GM19023 (cell line): ENCODE measurements at regions not wholly inside any gene's neighbourhood (a gene's known extent, or its start where the extent isn't known, plus 50 kb on each side); places are given as distances from the start of the nearest gene placed in this dataset.
"Not testable (repeated sequence)": the region's sequence is repeated elsewhere in the genome, so short reads cannot be mapped to it uniquely, and the experiment has no call there.

ENCODE experiments used
- ATAC-seq: cut with Tn5 transposase; IDR thresholded peaks from one replicate; pipeline ENCODE4 v1.9.1; 2021; ENCODE audit warnings: mild to moderate bottlenecking, moderate library complexity; ENCODE audit not compliant: unreplicated experiment

DNA sequence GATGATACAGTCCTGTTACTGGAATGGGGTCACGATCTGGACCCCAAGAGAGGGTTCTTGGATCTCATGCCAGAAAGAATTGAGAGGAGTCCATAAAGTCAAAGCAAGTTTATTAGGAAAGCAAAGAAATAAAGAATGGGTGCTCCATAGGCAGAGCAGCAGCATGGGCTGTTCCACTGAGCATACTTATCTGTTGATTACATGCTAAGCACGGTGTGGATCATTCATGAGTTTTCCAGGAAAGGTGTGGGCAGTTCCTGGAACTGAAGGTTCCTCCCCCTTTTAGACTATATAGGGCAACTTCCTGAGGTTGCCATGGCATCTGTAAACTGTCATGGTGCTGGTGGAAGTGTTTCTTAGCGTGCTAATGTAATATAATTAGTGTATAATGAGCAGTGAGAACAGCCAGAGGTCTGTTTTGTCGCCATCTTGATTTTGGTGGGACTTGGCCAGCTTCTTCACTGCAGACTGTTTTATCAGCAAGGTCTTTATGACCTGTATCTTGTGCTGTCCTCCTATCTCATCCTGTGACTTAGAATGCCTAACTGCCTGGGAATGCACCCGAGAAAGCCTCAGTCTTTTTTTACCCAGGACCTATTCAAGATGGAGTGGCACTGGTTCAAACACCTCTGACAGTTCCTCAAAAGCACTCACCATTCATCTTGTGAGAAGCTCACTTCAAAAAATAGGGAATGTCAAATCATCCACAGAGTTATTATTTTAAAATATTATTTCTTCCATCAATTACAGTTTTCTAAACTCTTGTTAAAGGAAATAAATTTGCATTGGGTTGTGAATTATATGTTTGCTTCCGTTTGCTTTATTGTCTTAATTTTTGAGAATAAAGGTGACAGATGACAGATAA is 1358.8 kb upstream of the TMEM132C start:
- ATAC-seq: no peak

- ATAC-seq: no peak
These were observed 1358.2 kb upstream of the TMEM132C start for GRCh38 chr12:126908765-126909142.

DNA sequence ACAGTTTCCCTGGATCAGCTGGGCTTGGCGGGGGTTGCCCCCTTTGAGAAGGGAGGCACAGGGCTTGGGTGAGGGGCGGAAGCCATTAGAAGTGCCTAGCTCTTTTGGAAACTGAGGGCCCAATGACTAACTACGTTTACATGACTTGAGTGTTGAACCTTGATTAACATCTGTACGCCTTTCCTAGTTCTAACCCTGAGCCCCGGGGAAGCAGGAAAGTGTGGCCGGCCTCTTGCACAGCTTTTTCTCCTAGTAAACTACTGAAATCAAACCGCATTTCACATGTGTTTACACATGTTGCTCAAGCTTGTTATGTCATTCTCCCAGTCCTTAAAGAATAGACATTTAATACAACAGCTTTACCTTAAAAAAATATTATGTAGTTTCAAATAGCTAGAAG is 1356.4 kb upstream of the TMEM132C start:
- ATAC-seq: no peak

DNA sequence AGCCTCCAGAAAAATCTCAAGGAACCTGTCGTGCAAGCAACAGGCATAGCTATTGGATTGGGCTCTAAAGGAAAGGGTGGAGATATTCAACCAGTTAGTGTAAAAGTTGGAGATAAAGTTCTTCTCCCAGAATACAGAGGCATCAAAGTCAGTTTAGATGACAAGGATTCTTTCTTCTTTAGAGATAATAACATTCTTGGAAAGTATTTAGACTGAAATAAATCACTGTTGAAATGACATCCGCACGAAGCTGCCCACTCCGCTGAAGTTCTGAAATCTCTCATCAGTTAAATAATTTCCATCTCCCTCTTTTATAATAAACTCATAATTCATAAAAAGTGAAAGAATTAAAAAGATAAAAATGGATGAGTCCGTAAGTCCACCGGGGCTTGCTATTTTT is 1354.9 kb upstream of the TMEM132C start:
- no peak for ATAC-seq

- ATAC-seq: no peak
These were observed 1352.7 kb upstream of the TMEM132C start for GRCh38 chr12:126914170-126914793.

DNA sequence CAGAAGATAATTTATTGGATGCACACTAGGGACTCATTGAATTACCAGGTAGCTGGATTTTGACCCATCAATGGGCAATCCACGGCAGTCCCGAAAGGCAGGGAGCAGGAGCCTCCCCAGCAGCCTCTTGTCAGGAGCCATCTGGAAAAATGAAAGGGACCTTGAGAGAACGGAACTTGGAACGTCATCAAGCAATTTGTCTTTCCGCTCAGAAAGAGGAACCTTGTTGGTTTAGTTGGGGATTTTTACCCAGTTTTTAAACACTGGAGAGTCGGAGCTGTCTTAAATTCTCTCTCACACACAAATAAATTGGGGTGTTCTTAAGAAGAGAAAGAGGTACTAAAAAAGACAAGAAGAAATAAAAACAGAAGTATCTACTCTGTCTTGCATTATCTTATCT is 1351.7 kb upstream of the TMEM132C start:
- no peak for ATAC-seq

GRCh38 chr12:126926023-126926594 is 1340.9 kb upstream of the TMEM132C start:
- ATAC-seq: no peak

DNA sequence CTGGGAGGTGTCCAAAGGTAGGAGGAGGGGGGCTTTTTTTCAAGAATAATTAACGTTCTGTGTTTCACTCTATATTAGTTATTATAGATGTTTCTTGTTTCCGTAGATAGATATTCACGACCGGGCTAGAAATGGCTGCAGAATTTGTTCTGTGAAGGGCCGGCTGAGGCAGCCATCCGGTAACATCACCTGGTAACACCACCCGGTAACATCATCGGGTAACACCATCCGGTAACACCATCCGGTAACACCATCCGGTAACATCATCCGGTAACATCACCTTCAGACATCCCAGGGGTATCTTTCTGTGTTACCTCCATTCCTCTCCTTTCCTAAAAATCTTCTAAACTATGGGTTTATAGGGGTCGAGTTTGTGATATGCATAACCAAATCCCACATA is 1336.7 kb upstream of the TMEM132C start:
- no peak for ATAC-seq

- ATAC-seq: no peak
These were observed 1334.8 kb upstream of the TMEM132C start for GRCh38 chr12:126932156-126932555.

- ATAC-seq: no peak
These were observed 1331.5 kb upstream of the TMEM132C start for GRCh38 chr12:126935435-126935834.

DNA sequence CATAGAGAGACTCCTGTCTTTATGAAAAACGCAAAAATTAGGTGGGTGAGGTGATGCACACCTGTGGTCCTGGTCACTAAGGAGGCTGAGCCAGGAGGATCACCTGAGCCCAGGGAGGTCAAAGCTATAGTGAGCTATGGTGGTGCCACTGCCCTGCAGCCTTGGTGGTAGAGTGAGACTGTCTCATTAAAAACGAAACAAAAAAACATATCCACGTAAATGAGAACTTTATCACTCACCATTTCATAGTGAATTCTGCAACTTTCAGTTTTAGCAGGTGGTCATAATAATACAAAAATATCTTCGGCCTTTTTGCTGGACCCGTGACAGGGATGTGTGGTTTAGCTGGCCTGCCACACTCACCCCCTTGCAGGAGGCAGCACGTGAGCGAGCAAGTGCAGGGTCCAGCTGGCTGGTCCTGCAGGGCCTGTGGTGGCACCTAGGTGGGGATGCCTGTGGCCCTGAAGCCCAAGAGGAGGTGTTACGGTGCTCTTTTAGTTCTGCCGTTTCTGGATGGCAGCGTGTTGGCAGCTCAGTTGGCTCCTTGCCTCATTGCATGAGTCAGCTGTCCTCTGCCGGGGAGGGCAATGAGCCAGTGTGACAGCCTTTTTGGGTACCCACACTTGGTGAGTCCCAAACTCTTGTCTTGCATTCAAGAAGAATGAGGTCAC is 1330.7 kb upstream of the TMEM132C start:
- ATAC-seq: no peak

GRCh38 chr12:126937431-126937830 is 1329.5 kb upstream of the TMEM132C start:
- ATAC-seq: no peak

DNA sequence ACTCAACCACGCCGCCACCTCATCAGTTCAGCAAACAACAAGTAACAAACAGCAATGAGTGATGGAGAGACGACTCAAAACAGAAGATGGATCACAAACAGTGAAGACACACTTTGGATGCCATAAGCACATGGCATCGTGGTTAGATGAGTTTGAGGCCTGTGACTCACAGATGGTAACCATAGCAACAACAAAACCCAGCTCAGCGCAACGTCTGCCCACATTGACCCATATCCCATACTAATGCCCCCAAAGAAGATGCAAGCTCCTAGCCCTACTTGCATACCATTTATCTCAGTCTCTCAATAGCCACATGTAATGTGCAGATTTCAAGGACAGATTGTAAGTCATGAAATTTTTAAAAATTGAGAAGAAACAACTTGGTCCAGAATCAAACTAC is 1322.3 kb upstream of the TMEM132C start:
- ATAC-seq: no peak

GRCh38 chr12:126946958-126947357 is 1320.0 kb upstream of the TMEM132C start:
- ATAC-seq: not testable (repeated sequence)

GRCh38 chr12:126949558-126949957 is 1317.4 kb upstream of the TMEM132C start:
- ATAC-seq: no peak

GRCh38 chr12:126950266-126950665 is 1316.7 kb upstream of the TMEM132C start:
- no peak for ATAC-seq

DNA sequence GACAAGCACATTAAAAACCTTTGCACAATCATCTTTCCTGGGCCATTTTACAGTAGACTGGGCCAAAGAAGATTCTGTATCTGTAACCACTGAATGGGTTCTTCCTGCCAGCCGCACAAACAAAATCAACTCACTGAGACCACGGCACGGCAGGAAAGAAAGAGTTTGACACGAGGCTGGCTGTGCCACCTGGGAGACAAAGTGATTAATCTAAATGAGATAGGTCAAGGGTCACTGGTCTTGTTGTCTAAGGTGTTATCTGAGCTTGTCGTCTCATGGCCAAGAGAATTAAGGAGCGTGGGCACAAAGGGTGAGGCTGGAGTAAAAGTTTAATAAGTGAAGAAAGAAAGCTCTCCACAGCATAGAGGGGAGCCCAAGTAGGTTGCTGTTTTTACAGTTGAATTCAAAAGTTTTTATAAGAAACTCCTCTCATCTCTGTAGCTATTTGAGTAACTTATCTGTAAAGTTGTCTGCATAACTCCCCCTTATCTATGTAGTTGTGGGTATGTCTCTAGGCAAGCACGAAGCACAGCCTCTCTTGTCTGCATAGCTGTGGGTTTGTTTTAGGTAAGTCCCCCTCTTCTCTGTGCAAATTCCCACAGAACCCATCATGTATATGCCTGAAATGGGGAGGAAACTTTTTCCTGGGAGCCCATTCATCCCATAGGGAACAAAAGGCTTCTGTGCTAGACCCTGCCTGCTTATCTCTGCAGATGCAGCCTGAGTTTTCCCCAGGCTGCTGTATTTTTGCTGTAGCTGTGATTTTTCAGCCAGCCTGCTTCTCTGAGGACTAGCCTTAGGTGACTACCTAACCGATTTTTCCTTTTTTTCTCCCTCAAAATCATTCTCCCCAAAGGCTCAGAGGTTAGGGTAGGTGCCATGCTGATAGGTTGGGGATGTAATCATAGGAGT is 1314.6 kb upstream of the TMEM132C start:
- ATAC-seq: no peak

GRCh38 chr12:126953365-126953889 is 1313.5 kb upstream of the TMEM132C start:
- no peak for ATAC-seq

DNA sequence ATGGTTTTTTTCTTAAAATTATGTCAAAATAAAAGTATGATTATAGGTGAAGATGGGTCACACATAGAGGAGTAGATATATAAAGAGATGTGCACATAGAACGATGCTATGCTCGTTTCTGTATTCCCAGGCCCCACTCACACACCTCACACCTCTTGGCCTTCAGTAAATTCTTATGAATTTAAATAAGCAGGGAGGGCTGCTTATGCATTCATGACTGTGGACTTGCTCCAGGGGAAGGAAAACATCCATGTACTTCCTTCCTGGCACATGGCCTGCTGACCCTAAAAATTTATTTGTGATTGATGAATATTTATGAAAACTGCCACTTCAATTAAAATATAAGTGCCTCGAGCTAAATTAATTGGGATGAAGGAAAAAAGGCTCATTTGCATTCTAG is 1306.7 kb upstream of the TMEM132C start:
- ATAC-seq: no peak

- no peak for ATAC-seq
These were observed 1306.3 kb upstream of the TMEM132C start for GRCh38 chr12:126960709-126961108.
